OCI-LY7 (cell line): ENCODE measurements at regions not wholly inside any gene's neighbourhood (a gene's known extent, or its start where the extent isn't known, plus 50 kb on each side); places are given as distances from the start of the nearest gene placed in this dataset.

ENCODE experiments used
- BruUV-seq: library from RNA; stranded (reverse); fragments of 400-500 nt; replicated peaks from 2 replicates; lab custom pipeline; 2021; lab: Mats Ljungman, UMichigan
- CTCF ChIA-PET: fragments of 300-600 bp; sonication (Branson Sonifier 250); formaldehyde crosslinking; loops from one replicate; lab custom pipeline; 2022; ENCODE audit warnings: antibody characterized with exemption; ENCODE audit not compliant: unreplicated experiment; lab: Charles Lee
- POLR2A ChIA-PET: fragments of 300-600 bp; sonication (Branson Sonifier 250); formaldehyde crosslinking; loops from one replicate; lab custom pipeline; 2022; ENCODE audit warnings: antibody characterized with exemption; lab: Charles Lee
- DNase-seq: peaks from one replicate; pipeline ENCODE4 v3.0.0-alpha.2; 2015; ENCODE audit warnings: low spot score
- H2AFZ ChIP-seq: fragments of 200-600 bp; sonication (generic), shearing (Covaris generic); 2 replicates; pipeline ENCODE4 v1.6.1; 2014; ENCODE audit warnings: mild to moderate bottlenecking, antibody characterized with exemption, low read length, moderate library complexity
- H3K27ac ChIP-seq: fragments of 200-600 bp; sonication (generic); 2 replicates; pipeline ENCODE4 v1.5.1; 2014; ENCODE audit warnings: mixed run types, low read depth, mild to moderate bottlenecking, moderate library complexity, low read length, inconsistent platforms; ENCODE audit not compliant: poor library complexity, severe bottlenecking
- H3K36me3 ChIP-seq: fragments of 200-600 bp; sonication (generic); 2 replicates; pipeline ENCODE4 v1.6.1; 2014; ENCODE audit warnings: mild to moderate bottlenecking, antibody characterized with exemption, low read length, moderate library complexity, mixed read lengths; ENCODE audit not compliant: insufficient read depth
- H3K4me1 ChIP-seq: fragments of 200-600 bp; sonication (generic); 2 replicates; pipeline ENCODE4 v1.5.1; 2014; ENCODE audit warnings: mild to moderate bottlenecking, low read length; ENCODE audit not compliant: insufficient read depth, poor library complexity, severe bottlenecking
- H3K4me2 ChIP-seq: fragments of 200-600 bp; sonication (generic); 2 replicates; pipeline ENCODE4 v1.6.1; 2014; ENCODE audit warnings: mild to moderate bottlenecking, low read length
- H3K4me3 ChIP-seq: fragments of 200-600 bp; sonication (generic); 2 replicates; pipeline ENCODE4 v1.5.1; 2014; ENCODE audit warnings: mild to moderate bottlenecking, low read depth, low read length; ENCODE audit not compliant: poor library complexity, severe bottlenecking
- H3K79me2 ChIP-seq: fragments of 200-600 bp; sonication (generic); 2 replicates; pipeline ENCODE4 v1.6.1; 2016; ENCODE audit warnings: low read depth, mild to moderate bottlenecking, low read length, moderate library complexity, mixed read lengths; ENCODE audit not compliant: insufficient read depth
- H3K9me2 ChIP-seq: fragments of 200-600 bp; sonication (generic); 2 replicates; pipeline ENCODE4 v1.6.1; 2016; ENCODE audit warnings: mild to moderate bottlenecking, low read length, mixed read lengths; ENCODE audit not compliant: insufficient read depth
- H3K9me3 ChIP-seq: fragments of 200-600 bp; sonication (generic); 2 replicates; pipeline ENCODE4 v1.6.1; 2014; ENCODE audit warnings: mild to moderate bottlenecking, mixed run types, low read length, mixed read lengths
- H4K20me1 ChIP-seq: fragments of 200-600 bp; sonication (generic); 2 replicates; pipeline ENCODE4 v1.6.1; 2014; ENCODE audit warnings: mild to moderate bottlenecking, antibody characterized with exemption, low read length, moderate library complexity, mixed read lengths; ENCODE audit not compliant: insufficient read depth
- EZH2phosphoT487 ChIP-seq: fragments of 200-600 bp; sonication (generic); IDR thresholded peaks from 2 replicates; pipeline ENCODE4 v1.6.1; 2018; ENCODE audit warnings: low read depth, borderline replicate concordance, mild to moderate bottlenecking, mixed run types, antibody characterized with exemption, low read length, moderate library complexity, mixed read lengths
- intact Hi-C: fragments of 100-400 bp; cut with micrococcal nuclease; formaldehyde crosslinking; loops from one replicate; pipeline ENCODE4 v1.10.0; 2022; ENCODE audit not compliant: unreplicated experiment
- TF ChIP-seq, protein P1 (sequence below): fragments of 200-600 bp; sonication (generic); conservative IDR thresholded peaks from 2 replicates; pipeline ENCODE4 v1.5.1; 2014; ENCODE audit warnings: mild to moderate bottlenecking, antibody characterized with exemption, low read length, moderate library complexity, mixed read lengths

DNA sequence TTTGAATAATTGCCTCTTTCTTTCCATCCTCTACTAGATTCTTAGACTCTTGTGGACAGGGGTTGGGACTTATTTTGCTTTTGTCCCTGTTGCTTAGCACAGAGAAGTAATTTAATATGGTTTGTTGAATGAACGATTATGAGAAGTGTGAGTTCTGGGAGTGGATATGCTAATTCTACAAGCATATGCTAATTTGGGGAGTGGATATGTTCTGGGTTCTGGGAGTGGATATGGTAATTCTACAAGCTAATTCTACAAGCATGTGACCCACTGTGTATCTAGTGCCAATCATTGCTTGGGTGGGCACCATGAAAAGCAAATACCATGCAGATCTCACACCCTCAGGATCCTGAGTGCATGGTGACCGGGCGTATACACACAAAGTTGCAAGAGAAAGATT is 181.8 kb upstream of the IL12B start:
- no peaks in the 10 kb centered on the region for H3K9me2 ChIP-seq
- H3K9me3 ChIP-seq = no peaks in the 10 kb centered on the region
- ChIA-PET CTCF (no interaction called here), POLR2A (no interaction called here)
- TF ChIP-seq EZH2phosphoT487 = no peak
- no peaks in the 10 kb centered on the region for H3K36me3 ChIP-seq
- intact Hi-C loops = no loop called here
- H3K27ac ChIP-seq = no peak overlapping the region
- H3K4me2 ChIP-seq = no peak overlapping the region
- no peak overlapping the region for H2AFZ ChIP-seq
- H3K4me3 ChIP-seq = no peak overlapping the region
- no peaks in the 10 kb centered on the region for H4K20me1 ChIP-seq
- no peaks in the 10 kb centered on the region for H3K4me1 ChIP-seq
- no peak for DNase-seq
- BruUV-seq = no TSS peak
- no peaks in the 10 kb centered on the region for H3K79me2 ChIP-seq

DNA sequence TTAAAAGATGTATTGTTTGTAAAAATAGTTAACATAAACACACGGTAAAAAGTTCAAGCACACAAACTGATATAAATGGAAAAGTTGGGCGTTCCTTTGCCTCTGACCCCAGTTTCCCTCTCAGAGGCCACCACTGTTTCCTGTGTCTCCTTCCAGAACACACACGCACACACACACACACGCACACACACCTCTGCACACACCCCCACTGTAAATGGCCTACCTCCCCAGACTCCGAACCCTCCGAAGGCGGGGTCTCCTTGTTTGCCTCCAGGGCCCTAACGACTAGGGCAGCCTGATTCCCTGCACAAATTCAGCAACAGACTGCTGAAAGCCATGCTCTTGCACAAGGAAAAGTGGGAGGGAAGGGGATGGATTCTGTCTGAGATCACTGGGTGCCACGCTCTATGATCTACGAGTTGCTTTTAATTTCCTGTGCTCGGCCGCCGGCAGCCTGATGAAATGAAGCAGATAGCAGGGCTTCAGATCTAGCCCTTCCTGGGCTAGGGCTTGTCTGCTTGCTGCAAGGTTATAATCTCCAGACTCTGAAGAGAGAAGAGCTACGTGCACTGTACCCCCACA is 184.0 kb upstream of the IL12B start:
- Histone ChIP-seq H3K4me1 (no peaks in the 10 kb centered on the region), H3K9me3 (no peaks in the 10 kb centered on the region), H3K27ac (no peak overlapping the region), H4K20me1 (no peaks in the 10 kb centered on the region), H3K4me2 (no peak overlapping the region), H3K4me3 (no peak overlapping the region), H3K36me3 (no peaks in the 10 kb centered on the region), H3K9me2 (no peaks in the 10 kb centered on the region), H2AFZ (no peak overlapping the region), H3K79me2 (no peaks in the 10 kb centered on the region)
- BruUV-seq = no TSS peak
- CTCF ChIA-PET = interaction anchor here (0.6 kb wide), 1 partner anchor 468 kb away, joined by 8 read pairs; no protein-coding TSS in a partner anchor
- POLR2A ChIA-PET = no interaction called here
- TF ChIP-seq EZH2phosphoT487 = no peak
- TF ChIP-seq, protein P1, sequence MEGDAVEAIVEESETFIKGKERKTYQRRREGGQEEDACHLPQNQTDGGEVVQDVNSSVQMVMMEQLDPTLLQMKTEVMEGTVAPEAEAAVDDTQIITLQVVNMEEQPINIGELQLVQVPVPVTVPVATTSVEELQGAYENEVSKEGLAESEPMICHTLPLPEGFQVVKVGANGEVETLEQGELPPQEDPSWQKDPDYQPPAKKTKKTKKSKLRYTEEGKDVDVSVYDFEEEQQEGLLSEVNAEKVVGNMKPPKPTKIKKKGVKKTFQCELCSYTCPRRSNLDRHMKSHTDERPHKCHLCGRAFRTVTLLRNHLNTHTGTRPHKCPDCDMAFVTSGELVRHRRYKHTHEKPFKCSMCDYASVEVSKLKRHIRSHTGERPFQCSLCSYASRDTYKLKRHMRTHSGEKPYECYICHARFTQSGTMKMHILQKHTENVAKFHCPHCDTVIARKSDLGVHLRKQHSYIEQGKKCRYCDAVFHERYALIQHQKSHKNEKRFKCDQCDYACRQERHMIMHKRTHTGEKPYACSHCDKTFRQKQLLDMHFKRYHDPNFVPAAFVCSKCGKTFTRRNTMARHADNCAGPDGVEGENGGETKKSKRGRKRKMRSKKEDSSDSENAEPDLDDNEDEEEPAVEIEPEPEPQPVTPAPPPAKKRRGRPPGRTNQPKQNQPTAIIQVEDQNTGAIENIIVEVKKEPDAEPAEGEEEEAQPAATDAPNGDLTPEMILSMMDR = no peak
- no peak for DNase-seq
- intact Hi-C loops = no loop called here

DNA sequence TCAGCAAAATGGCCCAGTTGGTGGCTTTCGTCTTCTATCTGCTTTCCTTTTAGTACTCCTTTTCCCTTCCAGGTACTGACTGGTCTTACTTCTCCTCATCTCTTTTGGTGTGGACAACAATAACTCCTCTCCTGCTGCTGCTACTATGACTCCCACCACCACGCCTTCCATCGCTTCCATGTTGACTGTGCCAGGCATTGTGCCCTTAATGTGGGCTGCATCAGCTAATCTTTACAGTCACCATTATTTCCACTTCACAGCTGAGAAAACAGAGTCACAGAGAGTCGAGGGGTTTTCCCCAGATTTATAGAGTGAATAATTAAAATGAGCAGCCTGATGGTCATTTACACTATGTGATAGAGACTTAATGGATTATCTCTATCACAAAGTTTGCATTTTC is 184.9 kb upstream of the IL12B start:
- Histone ChIP-seq H3K9me2 (no peaks in the 10 kb centered on the region), H2AFZ (no peak overlapping the region), H3K4me3 (no peak overlapping the region), H4K20me1 (no peaks in the 10 kb centered on the region), H3K9me3 (no peaks in the 10 kb centered on the region), H3K36me3 (no peaks in the 10 kb centered on the region), H3K27ac (no peak overlapping the region), H3K4me1 (no peaks in the 10 kb centered on the region), H3K4me2 (no peak overlapping the region), H3K79me2 (no peaks in the 10 kb centered on the region)
- ChIA-PET POLR2A (no interaction called here), CTCF (interaction anchor here (0.6 kb wide), 1 partner anchor 468 kb away, joined by 8 read pairs; no protein-coding TSS in a partner anchor)
- intact Hi-C loops = no loop called here
- TF ChIP-seq, protein P1 = no peak
- no peak for TF ChIP-seq EZH2phosphoT487
- DNase-seq = no peak
- BruUV-seq = no TSS peak
